GM21717 (cell line): ENCODE measurements at regions not wholly inside any gene's neighbourhood (a gene's known extent, or its start where the extent isn't known, plus 50 kb on each side); places are given as distances from the start of the nearest gene placed in this dataset.

ENCODE experiments used
- ATAC-seq: cut with Tn5 transposase; IDR thresholded peaks from one replicate; pipeline ENCODE4 v1.9.1; 2021; ENCODE audit warnings: mild to moderate bottlenecking, moderate library complexity; ENCODE audit not compliant: unreplicated experiment

DNA sequence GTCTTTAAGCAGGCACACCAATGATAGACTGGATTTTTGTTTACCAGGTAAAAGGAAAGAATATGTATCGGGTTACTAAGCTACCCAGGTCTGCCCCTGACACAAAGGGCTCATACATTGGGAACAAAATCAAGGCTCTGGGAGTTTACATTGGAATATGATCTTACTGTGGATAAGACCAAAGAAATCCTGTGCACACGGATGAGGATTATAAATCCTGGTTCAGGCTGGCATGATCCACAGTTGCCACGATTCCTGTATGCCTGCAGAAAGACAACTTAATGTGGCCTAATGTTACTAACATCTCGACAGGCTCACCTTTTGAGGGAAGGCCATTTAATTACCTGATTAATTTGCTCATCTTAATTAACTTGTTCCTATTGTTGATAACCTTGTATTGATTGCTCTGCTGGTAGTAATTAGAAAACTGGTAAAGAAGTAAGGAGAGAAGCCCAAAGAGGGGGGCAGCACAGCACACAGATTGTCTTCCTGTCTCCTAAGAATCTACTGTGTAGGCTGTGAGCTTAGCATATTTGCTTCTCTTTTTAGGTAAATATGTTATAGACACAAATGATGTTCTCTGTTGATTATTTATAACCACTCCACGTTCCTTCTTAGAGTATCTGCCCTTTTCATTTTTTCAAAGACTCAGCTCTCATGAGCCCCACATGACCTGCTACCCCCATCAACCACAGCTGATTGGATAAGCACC, 51.0 kb upstream of the TOX3 start:
- ATAC-seq, result no peak

GRCh38 chr16:52597073-52597771, 50.3 kb upstream of the TOX3 start:
- ATAC-seq, result no peak
